Tibial artery (tissue), 4 donors: ENCODE measurements at regions not wholly inside any gene's neighbourhood (a gene's known extent, or its start where the extent isn't known, plus 50 kb on each side); places are given as distances from the start of the nearest gene placed in this dataset.
"Not testable (repeated sequence)": the region's sequence is repeated elsewhere in the genome, so short reads cannot be mapped to it uniquely, and the experiment has no call there.

Experiments used
- DNase-seq, 2 donors: peaks; one replicate each; pipeline ENCODE4 v3.0.0-alpha.2; 2019
- H3K27ac ChIP-seq, 2 donors: fragments of 200-600 bp; sonication (generic) in 1 of 2; 1 replicate in 1 of 2; 2 replicates in 1 of 2; pipeline ENCODE4 v1.5.1; 2018 to 2019; ENCODE audit warnings: mild to moderate bottlenecking in 1 of 2
- H3K27me3 ChIP-seq, 2 donors: fragments of 200-600 bp; sonication (generic) in 1 of 2; one replicate each; pipeline versions ENCODE4 v1.5.1 to v1.6.0; 2016 to 2019
- H3K36me3 ChIP-seq, 3 donors: fragments of 200-600 bp; sonication (generic) in 2 of 3; one replicate each; pipeline ENCODE4 v1.5.1; 2016 to 2019; ENCODE audit warnings: mild to moderate bottlenecking in 2 of 3
- H3K4me1 ChIP-seq, 4 donors: fragments of 200-600 bp; sonication (generic) in 2 of 4; 1 replicate in 3 of 4; 2 replicates in 1 of 4; pipeline ENCODE4 v1.5.1; 2016 to 2019
- H3K4me3 ChIP-seq, 2 donors: fragments of 200-600 bp; sonication (generic) in 1 of 2; 1 replicate in 1 of 2; 2 replicates in 1 of 2; pipeline ENCODE4 v1.5.1; 2018 to 2019; ENCODE audit warnings: mild to moderate bottlenecking in 2 of 2
- H3K9me3 ChIP-seq, 3 donors: fragments of 200-600 bp; sonication (generic) in 1 of 3; one replicate each; pipeline ENCODE4 v1.5.1; 2016 to 2019
- CTCF ChIP-seq, 2 experiments: fragments of 200-600 bp in 1 of 2; fragments of 450-650 bp in 1 of 2; IDR thresholded peaks; one replicate each; pipeline ENCODE4 v1.5.1; 2017 to 2019; ENCODE audit warnings: antibody characterized with exemption in 2 of 2, mild to moderate bottlenecking in 1 of 2, moderate library complexity in 1 of 2
- intact Hi-C: fragments of 100-400 bp; cut with DNase I; formaldehyde crosslinking; loops from one replicate; pipeline ENCODE4 v1.15.0; 2023; ENCODE audit warnings: low total_unique reads

GRCh38 chr4:82301390-82301789 is 72.4 kb downstream of the HNRNPD start:
- H3K9me3 ChIP-seq, H3K27ac ChIP-seq, H3K4me3 ChIP-seq, H3K36me3 ChIP-seq, H3K4me1 ChIP-seq, DNase-seq, intact Hi-C loops, H3K27me3 ChIP-seq: not testable (repeated sequence)

GRCh38 chr4:82293304-82293703 is 80.5 kb downstream of the HNRNPD start:
- H3K36me3 ChIP-seq, result no peaks in the 10 kb centered on the region
- DNase-seq, result no peak
- no peaks in the 10 kb centered on the region for H3K27me3 ChIP-seq
- no peaks in the 10 kb centered on the region for H3K9me3 ChIP-seq
- TF ChIP-seq CTCF (IDR thresholded peaks at IDR 0.05), result no peak
- intact Hi-C loops, result no loop called here
- H3K27ac ChIP-seq, result no peak overlapping the region
- no peak overlapping the region for H3K4me3 ChIP-seq
- H3K4me1 ChIP-seq, result no peaks in the 10 kb centered on the region

GRCh38 chr4:82287720-82288119 is 86.1 kb downstream of the HNRNPD start:
- H3K36me3 ChIP-seq, result no peaks in the 10 kb centered on the region
- no peak for DNase-seq
- H3K27me3 ChIP-seq, result no peaks in the 10 kb centered on the region
- H3K27ac ChIP-seq, result no peak overlapping the region
- H3K9me3 ChIP-seq, result no peaks in the 10 kb centered on the region
- no peak overlapping the region for H3K4me3 ChIP-seq
- intact Hi-C loops, result loop anchor here (5.0 kb wide), 1 partner anchor 80 kb away; no protein-coding TSS in a partner anchor
- H3K4me1 ChIP-seq, result peaks cover 0 to 12% (median 7%) of the 10 kb centered on the region in 4 donors
- TF ChIP-seq CTCF (IDR thresholded peaks at IDR 0.05), result no peak

- no peaks in the 10 kb centered on the region for H3K36me3 ChIP-seq
- peak overlapping the region; percentile 42 to 46 for H3K27ac ChIP-seq
- peak; percentile 71 to 98 for TF ChIP-seq CTCF (IDR thresholded peaks at IDR 0.05)
- H3K4me1 ChIP-seq, result peaks cover 0 to 12% (median 7%) of the 10 kb centered on the region in 4 donors
- no peaks in the 10 kb centered on the region for H3K27me3 ChIP-seq
- intact Hi-C loops, result loop anchor here (5.0 kb wide), 1 partner anchor 82 kb away; no protein-coding TSS in a partner anchor
- no peaks in the 10 kb centered on the region for H3K9me3 ChIP-seq
- peak; percentile 99 to 100 for DNase-seq
- H3K4me3 ChIP-seq, result peak overlapping the region; percentile 41 to 51
These were observed 88.7 kb downstream of the HNRNPD start for GRCh38 chr4:82284858-82285805.

- peak overlapping the region; percentile 42 to 46 for H3K27ac ChIP-seq
- peaks cover 0 to 12% (median 7%) of the 10 kb centered on the region in 4 donors for H3K4me1 ChIP-seq
- H3K9me3 ChIP-seq, result no peaks in the 10 kb centered on the region
- H3K4me3 ChIP-seq, result peak overlapping the region; percentile 41 to 51
- no peaks in the 10 kb centered on the region for H3K36me3 ChIP-seq
- TF ChIP-seq CTCF (IDR thresholded peaks at IDR 0.05), result no peak
- H3K27me3 ChIP-seq, result no peaks in the 10 kb centered on the region
- DNase-seq, result no peak
- intact Hi-C loops, result no loop called here
These were observed 89.3 kb downstream of the HNRNPD start for GRCh38 chr4:82284475-82284857.

- Histone ChIP-seq H3K36me3 (no peaks in the 10 kb centered on the region), H3K4me3 (no peak overlapping the region), H3K9me3 (no peaks in the 10 kb centered on the region), H3K4me1 (peaks cover 0 to 12% (median 7%) of the 10 kb centered on the region in 4 donors), H3K27me3 (no peaks in the 10 kb centered on the region), H3K27ac (no peak overlapping the region)
- intact Hi-C loops, result no loop called here
- no peak for DNase-seq
- TF ChIP-seq CTCF (IDR thresholded peaks at IDR 0.05), result no peak
These were observed 90.9 kb downstream of the HNRNPD start for GRCh38 chr4:82282875-82283274.

GRCh38 chr4:82279550-82279949 is 94.2 kb downstream of the HNRNPD start:
- H3K4me1 ChIP-seq, H3K4me3 ChIP-seq, H3K27ac ChIP-seq, H3K36me3 ChIP-seq, DNase-seq, H3K9me3 ChIP-seq, H3K27me3 ChIP-seq: not testable (repeated sequence)
- intact Hi-C loops, result loop anchor here (10.0 kb wide), 1 partner anchor 875 kb away; no protein-coding TSS in a partner anchor
